Tibial artery (tissue), 4 donors: ENCODE measurements at regions not wholly inside any gene's neighbourhood (a gene's known extent, or its start where the extent isn't known, plus 50 kb on each side); places are given as distances from the start of the nearest gene placed in this dataset.

ENCODE experiments used
- DNase-seq, 2 donors: peaks; one replicate each; pipeline ENCODE4 v3.0.0-alpha.2; 2019
- H3K27ac ChIP-seq, 2 donors: fragments of 200-600 bp; sonication (generic) in 1 of 2; 1 replicate in 1 of 2; 2 replicates in 1 of 2; pipeline ENCODE4 v1.5.1; 2018 to 2019; ENCODE audit warnings: mild to moderate bottlenecking in 1 of 2
- H3K27me3 ChIP-seq, 2 donors: fragments of 200-600 bp; sonication (generic) in 1 of 2; one replicate each; pipeline versions ENCODE4 v1.5.1 to v1.6.0; 2016 to 2019
- H3K36me3 ChIP-seq, 3 donors: fragments of 200-600 bp; sonication (generic) in 2 of 3; one replicate each; pipeline ENCODE4 v1.5.1; 2016 to 2019; ENCODE audit warnings: mild to moderate bottlenecking in 2 of 3
- H3K4me1 ChIP-seq, 4 donors: fragments of 200-600 bp; sonication (generic) in 2 of 4; 1 replicate in 3 of 4; 2 replicates in 1 of 4; pipeline ENCODE4 v1.5.1; 2016 to 2019
- H3K4me3 ChIP-seq, 2 donors: fragments of 200-600 bp; sonication (generic) in 1 of 2; 1 replicate in 1 of 2; 2 replicates in 1 of 2; pipeline ENCODE4 v1.5.1; 2018 to 2019; ENCODE audit warnings: mild to moderate bottlenecking in 2 of 2
- H3K9me3 ChIP-seq, 3 donors: fragments of 200-600 bp; sonication (generic) in 1 of 3; one replicate each; pipeline ENCODE4 v1.5.1; 2016 to 2019
- CTCF ChIP-seq, 2 experiments: fragments of 200-600 bp in 1 of 2; fragments of 450-650 bp in 1 of 2; IDR thresholded peaks; one replicate each; pipeline ENCODE4 v1.5.1; 2017 to 2019; ENCODE audit warnings: antibody characterized with exemption in 2 of 2, mild to moderate bottlenecking in 1 of 2, moderate library complexity in 1 of 2
- intact Hi-C: fragments of 100-400 bp; cut with DNase I; formaldehyde crosslinking; loops from one replicate; pipeline ENCODE4 v1.15.0; 2023; ENCODE audit warnings: low total_unique reads

- Histone ChIP-seq H3K9me3 (no peaks in the 10 kb centered on the region), H3K27ac (no peak overlapping the region), H3K4me1 (no peaks in the 10 kb centered on the region), H3K4me3 (no peak overlapping the region), H3K27me3 (no peaks in the 10 kb centered on the region), H3K36me3 (no peaks in the 10 kb centered on the region)
- no peak for DNase-seq
- no peak for TF ChIP-seq CTCF (IDR thresholded peaks at IDR 0.05)
- intact Hi-C loops: no loop called here
Measured at GRCh38 chr13:59352600-59352999, 811.1 kb downstream of the DIAPH3 start.

DNA sequence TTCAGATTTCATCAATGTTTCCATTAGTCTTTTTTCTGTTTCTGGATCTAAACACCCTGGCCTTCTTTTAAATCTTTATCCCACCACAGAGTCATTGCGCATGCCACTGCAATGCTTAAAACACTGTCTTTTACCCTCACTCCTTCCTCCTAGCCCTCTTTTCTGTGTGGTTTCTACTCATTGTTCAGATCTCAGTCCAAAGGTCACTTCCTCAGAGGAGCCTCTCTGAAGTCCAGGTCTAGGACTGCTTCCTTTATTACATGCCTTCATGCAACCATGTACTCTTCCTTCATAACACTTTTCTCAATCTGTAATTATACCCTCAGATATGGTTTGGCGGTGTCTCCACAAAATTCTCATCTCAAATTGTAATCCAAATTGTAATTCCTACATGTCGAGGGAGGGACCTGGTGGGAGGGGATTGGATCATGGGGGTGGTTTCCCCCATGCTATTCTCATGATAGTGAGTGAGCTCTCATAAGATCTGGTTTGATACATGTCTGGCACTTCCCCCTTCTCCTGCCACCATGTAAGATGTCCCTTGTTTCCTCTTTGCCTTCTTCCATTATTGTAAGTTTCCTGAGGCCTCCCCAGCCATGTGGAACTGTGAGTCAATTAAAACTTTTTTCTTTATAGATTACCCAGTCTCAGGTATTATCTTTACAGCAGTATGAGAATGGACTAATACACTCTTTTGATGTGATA lies 808.9 kb downstream of the DIAPH3 start:
- Histone ChIP-seq H3K27me3 (no peaks in the 10 kb centered on the region), H3K4me3 (no peak overlapping the region), H3K9me3 (no peaks in the 10 kb centered on the region), H3K27ac (no peak overlapping the region), H3K36me3 (no peaks in the 10 kb centered on the region), H3K4me1 (no peaks in the 10 kb centered on the region)
- DNase-seq: no peak
- intact Hi-C loops: no loop called here
- no peak for TF ChIP-seq CTCF (IDR thresholded peaks at IDR 0.05)

- Histone ChIP-seq H3K9me3 (no peaks in the 10 kb centered on the region), H3K4me3 (no peak overlapping the region), H3K27ac (no peak overlapping the region), H3K4me1 (no peaks in the 10 kb centered on the region), H3K27me3 (no peaks in the 10 kb centered on the region), H3K36me3 (no peaks in the 10 kb centered on the region)
- TF ChIP-seq CTCF (IDR thresholded peaks at IDR 0.05): no peak
- intact Hi-C loops: no loop called here
- peak; percentile 33 to 77 for DNase-seq
Measured at GRCh38 chr13:59356607-59357006, 807.1 kb downstream of the DIAPH3 start.

- no peak for TF ChIP-seq CTCF (IDR thresholded peaks at IDR 0.05)
- no peak overlapping the region for H3K4me3 ChIP-seq
- no peak for DNase-seq
- no peak overlapping the region for H3K27ac ChIP-seq
- no peaks in the 10 kb centered on the region for H3K4me1 ChIP-seq
- H3K27me3 ChIP-seq: no peaks in the 10 kb centered on the region
- H3K9me3 ChIP-seq: no peaks in the 10 kb centered on the region
- intact Hi-C loops: no loop called here
- no peaks in the 10 kb centered on the region for H3K36me3 ChIP-seq
Measured at GRCh38 chr13:59358014-59358413, 805.7 kb downstream of the DIAPH3 start.

DNA sequence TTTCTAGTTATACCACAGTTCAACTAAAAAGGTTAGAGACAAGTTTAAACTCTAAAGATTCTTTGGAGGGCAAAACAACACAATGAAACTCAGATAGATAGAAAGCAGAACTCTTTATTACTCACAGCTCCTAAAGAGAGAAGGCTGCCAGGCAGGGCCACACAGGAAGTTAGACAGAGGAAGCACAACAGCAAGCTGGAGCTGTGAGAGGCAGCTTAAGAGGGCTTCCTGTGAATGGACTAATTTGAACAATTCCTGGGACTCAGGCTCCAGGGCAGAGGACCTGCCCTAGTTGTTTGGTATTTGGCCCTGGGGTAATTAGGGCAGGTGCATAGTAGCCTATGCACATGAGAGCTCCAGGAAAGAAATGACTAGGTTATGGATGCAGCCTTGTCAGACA lies 803.6 kb downstream of the DIAPH3 start:
- no peak for TF ChIP-seq CTCF (IDR thresholded peaks at IDR 0.05)
- H3K27me3 ChIP-seq: no peaks in the 10 kb centered on the region
- H3K9me3 ChIP-seq: no peaks in the 10 kb centered on the region
- H3K4me3 ChIP-seq: no peak overlapping the region
- intact Hi-C loops: no loop called here
- H3K27ac ChIP-seq: no peak overlapping the region
- no peaks in the 10 kb centered on the region for H3K4me1 ChIP-seq
- H3K36me3 ChIP-seq: no peaks in the 10 kb centered on the region
- no peak for DNase-seq

DNA sequence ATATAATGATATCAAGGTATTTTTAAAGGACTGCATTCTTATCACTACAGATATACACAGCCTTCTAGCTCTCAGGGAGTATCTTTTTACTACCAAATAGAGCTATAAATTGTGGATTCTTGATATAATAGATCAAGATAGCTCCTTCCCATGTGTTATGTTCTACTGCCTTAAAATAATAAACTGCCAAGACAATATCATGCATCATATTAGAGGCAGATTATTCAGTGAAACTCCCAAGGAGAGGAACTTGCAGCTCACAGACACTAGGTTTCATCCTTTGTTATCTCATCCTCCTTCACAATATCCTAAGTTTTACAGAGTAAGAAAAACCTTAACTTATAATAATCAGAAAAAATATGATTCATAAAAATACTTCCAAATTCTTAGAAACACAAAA lies 802.8 kb downstream of the DIAPH3 start:
- H3K27me3 ChIP-seq: no peaks in the 10 kb centered on the region
- H3K36me3 ChIP-seq: no peaks in the 10 kb centered on the region
- no peaks in the 10 kb centered on the region for H3K4me1 ChIP-seq
- H3K27ac ChIP-seq: no peak overlapping the region
- intact Hi-C loops: no loop called here
- TF ChIP-seq CTCF (IDR thresholded peaks at IDR 0.05): no peak
- H3K4me3 ChIP-seq: no peak overlapping the region
- no peaks in the 10 kb centered on the region for H3K9me3 ChIP-seq
- DNase-seq: no peak
